Neural cell (in vitro differentiated cells): ENCODE measurements at regions not wholly inside any gene's neighbourhood (a gene's known extent, or its start where the extent isn't known, plus 50 kb on each side); places are given as distances from the start of the nearest gene placed in this dataset.
"Not testable (repeated sequence)": the region's sequence is repeated elsewhere in the genome, so short reads cannot be mapped to it uniquely, and the experiment has no call there.

Experiments
- H2AFZ ChIP-seq: fragments of 200-600, 300-800 bp; sonication (generic), shearing (Covaris generic); 2 replicates; pipeline ENCODE4 v1.6.0; 2014; ENCODE audit warnings: low read depth, mild to moderate bottlenecking, antibody characterized with exemption, low read length, moderate library complexity
- H3F3A ChIP-seq: fragments of 200-600 bp; shearing (Covaris generic); 2 replicates; pipeline ENCODE4 v1.6.1; 2016; ENCODE audit warnings: mild to moderate bottlenecking, moderate library complexity, mixed read lengths, antibody characterized with exemption, low read length; ENCODE audit not compliant: insufficient read depth, poor library complexity, severe bottlenecking
- H3K27ac ChIP-seq: fragments of 200-600, 300-800 bp; sonication (generic), shearing (Covaris generic); 2 replicates; pipeline ENCODE4 v1.5.1; 2014; ENCODE audit warnings: mild to moderate bottlenecking, low read length, moderate library complexity
- H3K27me3 ChIP-seq: fragments of 300-800, 200-600 bp; sonication (generic), shearing (Covaris generic); 2 replicates; pipeline ENCODE4 v1.6.0; 2014; ENCODE audit warnings: mild to moderate bottlenecking, low read depth, low read length, moderate library complexity; ENCODE audit not compliant: insufficient read depth
- H3K36me3 ChIP-seq: fragments of 300-800, 200-600 bp; sonication (generic), shearing (Covaris generic); 2 replicates; pipeline ENCODE4 v1.5.1; 2014; ENCODE audit warnings: mild to moderate bottlenecking, antibody characterized with exemption, low read length, moderate library complexity; ENCODE audit not compliant: insufficient read depth
- H3K4me2 ChIP-seq: fragments of 300-800, 200-600 bp; sonication (generic), shearing (Covaris generic); 2 replicates; pipeline ENCODE4 v1.6.0; 2014; ENCODE audit warnings: mild to moderate bottlenecking, low read length
- H3K4me3 ChIP-seq: fragments of 300-800, 200-600 bp; sonication (generic), shearing (Covaris generic); 2 replicates; pipeline ENCODE4 v1.5.1; 2014; ENCODE audit warnings: mild to moderate bottlenecking, low read length, moderate library complexity
- H3K79me2 ChIP-seq: fragments of 200-600 bp; shearing (Covaris generic); replicated peaks from 2 replicates; pipeline ENCODE4 v1.6.0; 2014; ENCODE audit warnings: mild to moderate bottlenecking, low read length, moderate library complexity; ENCODE audit not compliant: insufficient read depth
- H3K9ac ChIP-seq: fragments of 300-800, 200-600 bp; sonication (generic), shearing (Covaris generic); 2 replicates; pipeline ENCODE4 v1.6.1; 2016; ENCODE audit warnings: mild to moderate bottlenecking, low read length, mixed read lengths
- H3K9me2 ChIP-seq: fragments of 200-600 bp; shearing (Covaris generic); 2 replicates; pipeline ENCODE4 v1.6.1; 2016; ENCODE audit warnings: mild to moderate bottlenecking, low read length, mixed read lengths; ENCODE audit not compliant: insufficient read depth
- H3K9me3 ChIP-seq: fragments of 200-600, 300-800 bp; sonication (generic), shearing (Covaris generic); 2 replicates; pipeline ENCODE4 v1.6.1; 2016; ENCODE audit warnings: mild to moderate bottlenecking, mixed run types, low read length, moderate library complexity, mixed read lengths
- H4K20me1 ChIP-seq: fragments of 200-600 bp; shearing (Covaris generic); 2 replicates; pipeline ENCODE4 v1.6.1; 2016; ENCODE audit warnings: mild to moderate bottlenecking, mixed run types; ENCODE audit not compliant: insufficient read depth
- CTCF ChIP-seq: fragments of 450-650 bp; IDR thresholded peaks from 2 replicates; pipeline ENCODE4 v1.5.1; 2014; ENCODE audit warnings: antibody characterized with exemption, mild to moderate bottlenecking, moderate library complexity; ENCODE audit not compliant: poor library complexity, severe bottlenecking
- EP300 ChIP-seq: fragments of 450-650 bp; conservative IDR thresholded peaks from 2 replicates; pipeline ENCODE4 v1.6.1; 2014; ENCODE audit warnings: antibody characterized with exemption, mild to moderate bottlenecking, moderate library complexity; ENCODE audit not compliant: poor library complexity, severe bottlenecking
- EZH2 ChIP-seq: fragments of 200-600, 300-800 bp; shearing (Covaris generic), sonication (generic); IDR thresholded peaks from 2 replicates; pipeline ENCODE4 v1.6.1; 2014; ENCODE audit warnings: antibody characterized with exemption, low read length, borderline replicate concordance, mild to moderate bottlenecking; ENCODE audit not compliant: insufficient read depth, poor library complexity, severe bottlenecking
- MXI1 ChIP-seq: fragments of 450-650 bp; conservative IDR thresholded peaks from 2 replicates; pipeline ENCODE4 v1.6.1; 2014; ENCODE audit warnings: antibody characterized with exemption, mild to moderate bottlenecking; ENCODE audit not compliant: poor library complexity, severe bottlenecking
- POLR2AphosphoS5 ChIP-seq: IDR thresholded peaks from 2 replicates; pipeline ENCODE4 v1.6.1; 2012
- RAD21 ChIP-seq: fragments of 450-650 bp; conservative IDR thresholded peaks from 2 replicates; pipeline ENCODE4 v1.6.1; 2014; ENCODE audit warnings: antibody characterized with exemption, mild to moderate bottlenecking, moderate library complexity
- REST ChIP-seq: IDR thresholded peaks from 2 replicates; pipeline ENCODE4 v1.6.1; 2012; ENCODE audit warnings: borderline replicate concordance
- SMC3 ChIP-seq: fragments of 450-650 bp; conservative IDR thresholded peaks from 2 replicates; pipeline ENCODE4 v1.6.1; 2014; ENCODE audit warnings: antibody characterized with exemption, mild to moderate bottlenecking, moderate library complexity; ENCODE audit not compliant: poor library complexity
- TAF1 ChIP-seq: IDR thresholded peaks from 2 replicates; pipeline ENCODE4 v1.6.1; 2012; ENCODE audit warnings: low read depth

GRCh38 chr18:44362213-44362612 lies 318.5 kb upstream of the SETBP1 start:
- H3K27me3 ChIP-seq, H3K36me3 ChIP-seq, H3F3A ChIP-seq, H3K4me3 ChIP-seq, H3K9me2 ChIP-seq, H4K20me1 ChIP-seq, H3K79me2 ChIP-seq, H2AFZ ChIP-seq, H3K9me3 ChIP-seq, H3K9ac ChIP-seq, H3K27ac ChIP-seq, H3K4me2 ChIP-seq: not testable (repeated sequence)

DNA sequence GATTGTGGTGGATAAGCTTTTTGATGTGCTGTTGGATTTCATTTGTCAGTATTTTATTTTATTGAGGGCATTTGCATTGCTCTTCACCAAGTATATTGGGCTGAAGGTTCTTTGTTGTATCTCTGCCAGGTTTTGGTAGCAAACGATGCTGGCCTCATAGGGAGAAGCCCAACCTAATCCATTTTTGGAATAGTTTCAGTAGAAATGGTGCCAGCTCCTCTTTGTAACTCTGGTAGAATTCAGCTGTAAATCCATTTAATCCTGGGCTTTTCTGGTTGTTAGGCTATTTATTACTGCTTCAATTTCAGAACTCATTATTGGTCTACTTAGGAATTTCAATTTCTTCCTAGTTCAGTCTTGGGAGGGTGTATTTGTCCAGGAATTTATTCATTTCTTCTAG lies 309.8 kb upstream of the SETBP1 start:
- H3K79me2 ChIP-seq, result no peaks in the 10 kb centered on the region
- no peaks in the 10 kb centered on the region for H3K27me3 ChIP-seq
- H3K9me2 ChIP-seq, result no peaks in the 10 kb centered on the region
- no peak overlapping the region for H3K9ac ChIP-seq
- H2AFZ ChIP-seq, result no peak overlapping the region
- H3K27ac ChIP-seq, result no peak overlapping the region
- no peak overlapping the region for H3K4me3 ChIP-seq
- peaks cover 17% of the 10 kb centered on the region for H3K9me3 ChIP-seq
- no peak overlapping the region for H3K4me2 ChIP-seq
- TF ChIP-seq CTCF, result no peak
- no peak for TF ChIP-seq MXI1
- TF ChIP-seq POLR2AphosphoS5, result no peak
- TF ChIP-seq EP300, result no peak
- TF ChIP-seq EZH2, result no peak
- TF ChIP-seq RAD21, result no peak
- TF ChIP-seq TAF1, result no peak
- TF ChIP-seq REST, result no peak
- no peak for TF ChIP-seq SMC3
- H3K36me3 ChIP-seq, result no peaks in the 10 kb centered on the region
- no peaks in the 10 kb centered on the region for H4K20me1 ChIP-seq
- H3F3A ChIP-seq, result no peaks in the 10 kb centered on the region

DNA sequence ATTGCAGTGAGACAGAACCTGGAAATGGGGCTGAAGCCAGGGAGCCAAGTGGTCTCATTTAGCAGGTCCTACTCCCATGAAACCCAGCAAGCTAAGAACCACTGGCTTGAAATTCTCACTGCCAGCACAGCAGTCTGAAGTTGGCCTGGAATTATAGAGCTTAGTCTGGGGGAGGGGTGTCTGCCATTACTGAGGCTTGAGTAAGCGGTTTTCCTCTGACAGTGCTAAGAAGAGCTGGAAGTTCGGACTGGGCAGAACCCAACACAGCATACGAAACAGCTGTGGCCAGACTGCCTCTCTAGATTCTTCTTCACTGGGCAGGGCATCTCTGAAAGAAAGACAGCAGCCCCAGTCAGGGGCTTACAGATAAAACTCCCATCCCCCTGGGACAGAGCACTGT lies 305.7 kb upstream of the SETBP1 start:
- Histone ChIP-seq H3K27me3 (no peaks in the 10 kb centered on the region), H3K9me3 (peaks cover 9% of the 10 kb centered on the region), H4K20me1 (no peaks in the 10 kb centered on the region), H3K9ac (no peak overlapping the region), H3K36me3 (no peaks in the 10 kb centered on the region), H3K4me2 (no peak overlapping the region), H2AFZ (no peak overlapping the region), H3K27ac (no peak overlapping the region), H3K4me3 (no peak overlapping the region), H3F3A (no peaks in the 10 kb centered on the region), H3K9me2 (no peaks in the 10 kb centered on the region), H3K79me2 (no peaks in the 10 kb centered on the region)
- TF ChIP-seq POLR2AphosphoS5, result no peak
- TF ChIP-seq EZH2, result no peak
- no peak for TF ChIP-seq EP300
- no peak for TF ChIP-seq TAF1
- no peak for TF ChIP-seq MXI1
- no peak for TF ChIP-seq CTCF
- TF ChIP-seq REST, result no peak
